DND-41 (cell line): ENCODE measurements at regions not wholly inside any gene's neighbourhood (a gene's known extent, or its start where the extent isn't known, plus 50 kb on each side); places are given as distances from the start of the nearest gene placed in this dataset.
"Not testable (repeated sequence)": the region's sequence is repeated elsewhere in the genome, so short reads cannot be mapped to it uniquely, and the experiment has no call there.

Source experiments
- ATAC-seq: fragments of 200-7000 bp; cut with Tn5 transposase; 3 replicates; pipeline ENCODE4 v1.9.1; 2021; ENCODE audit warnings: low read depth; ENCODE audit not compliant: insufficient read depth
- DNase-seq: peaks from one replicate; pipeline ENCODE4 v3.0.0-alpha.2; 2020
- H2AFZ ChIP-seq: 2 replicates; pipeline ENCODE4 v1.6.0; 2012; ENCODE audit warnings: low read depth, low read length
- H3K27ac ChIP-seq: 2 replicates; pipeline ENCODE4 v1.5.1; 2012; ENCODE audit warnings: low read length, inconsistent platforms
- H3K27me3 ChIP-seq: fragments of 200-600 bp; sonication (generic); 2 replicates; pipeline ENCODE4 v1.6.0; 2012; ENCODE audit warnings: low read length, mild to moderate bottlenecking, inconsistent platforms; ENCODE audit not compliant: insufficient read depth, poor library complexity
- H3K36me3 ChIP-seq: 2 replicates; pipeline ENCODE4 v1.5.1; 2012; ENCODE audit warnings: low read length, inconsistent platforms; ENCODE audit not compliant: insufficient read depth
- H3K4me1 ChIP-seq: 2 replicates; pipeline ENCODE4 v1.5.1; 2012; ENCODE audit warnings: mild to moderate bottlenecking, low read length; ENCODE audit not compliant: insufficient read depth
- H3K4me2 ChIP-seq: 2 replicates; pipeline ENCODE4 v1.6.0; 2012; ENCODE audit warnings: mild to moderate bottlenecking, moderate library complexity, low read length, inconsistent platforms; ENCODE audit not compliant: insufficient read depth
- H3K4me3 ChIP-seq, 2 experiments: fragments of 200-600 bp in 1 of 2; shearing (Covaris generic) in 1 of 2; 2 replicates each; pipeline ENCODE4 v1.5.1; 2012 to 2016; ENCODE audit warnings: inconsistent platforms in 2 of 2, low read length in 2 of 2, mild to moderate bottlenecking in 2 of 2, low read depth in 1 of 2, moderate library complexity in 1 of 2
- H3K79me2 ChIP-seq: 2 replicates; pipeline ENCODE4 v1.6.0; 2012; ENCODE audit warnings: low read length, inconsistent platforms; ENCODE audit not compliant: insufficient read depth
- H3K9ac ChIP-seq: 2 replicates; pipeline ENCODE4 v1.6.0; 2012; ENCODE audit warnings: low read depth, mild to moderate bottlenecking, inconsistent platforms, low read length, moderate library complexity
- H3K9me3 ChIP-seq: 2 replicates; pipeline ENCODE4 v1.5.1; 2012; ENCODE audit warnings: low read length, moderate library complexity, mild to moderate bottlenecking, inconsistent platforms; ENCODE audit not compliant: insufficient read depth, severe bottlenecking
- H4K20me1 ChIP-seq: 2 replicates; pipeline ENCODE4 v1.6.0; 2012; ENCODE audit warnings: low read length; ENCODE audit not compliant: insufficient read depth
- EZH2 ChIP-seq: IDR thresholded peaks from 3 replicates; pipeline ENCODE4 v1.6.1; 2012; ENCODE audit warnings: borderline replicate concordance, low read depth, mild to moderate bottlenecking, moderate library complexity, low read length, inconsistent platforms; ENCODE audit not compliant: severe bottlenecking
- TF ChIP-seq, protein P1 (sequence below): IDR thresholded peaks from 2 replicates; pipeline ENCODE4 v1.5.1; 2012; ENCODE audit warnings: borderline replicate concordance, low read length, moderate library complexity, mild to moderate bottlenecking; ENCODE audit not compliant: poor library complexity, severe bottlenecking; ENCODE audit errors: extremely low read depth

DNA sequence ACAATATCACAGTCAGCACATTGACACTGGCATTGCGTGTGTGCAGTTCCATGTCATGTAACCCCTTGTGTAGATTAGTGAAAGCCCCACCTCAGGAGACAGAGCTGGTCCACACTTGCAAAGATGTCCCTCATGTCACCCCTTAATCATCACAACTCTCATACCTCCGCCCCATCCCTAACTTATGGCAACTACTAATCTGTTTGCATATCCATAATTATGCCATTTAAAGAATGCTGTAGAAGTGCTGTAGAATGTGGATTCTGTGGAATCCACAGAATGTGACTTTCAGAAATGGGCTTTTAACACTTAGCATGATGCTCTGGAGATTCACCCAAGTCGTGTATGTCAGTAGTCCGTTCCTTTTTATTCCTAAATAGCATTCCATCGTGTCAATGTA lies 102.8 kb upstream of the VSTM2A start:
- ATAC-seq: no peak
- Histone ChIP-seq H3K79me2 (no peaks in the 10 kb centered on the region), H3K27ac (no peak overlapping the region), H3K4me3 (no peak overlapping the region), H3K36me3 (no peaks in the 10 kb centered on the region), H2AFZ (no peak overlapping the region), H3K27me3 (no peaks in the 10 kb centered on the region), H3K4me2 (no peak overlapping the region), H3K9me3 (no peaks in the 10 kb centered on the region), H4K20me1 (no peaks in the 10 kb centered on the region), H3K9ac (no peak overlapping the region), H3K4me1 (no peaks in the 10 kb centered on the region)
- TF ChIP-seq, protein P1, sequence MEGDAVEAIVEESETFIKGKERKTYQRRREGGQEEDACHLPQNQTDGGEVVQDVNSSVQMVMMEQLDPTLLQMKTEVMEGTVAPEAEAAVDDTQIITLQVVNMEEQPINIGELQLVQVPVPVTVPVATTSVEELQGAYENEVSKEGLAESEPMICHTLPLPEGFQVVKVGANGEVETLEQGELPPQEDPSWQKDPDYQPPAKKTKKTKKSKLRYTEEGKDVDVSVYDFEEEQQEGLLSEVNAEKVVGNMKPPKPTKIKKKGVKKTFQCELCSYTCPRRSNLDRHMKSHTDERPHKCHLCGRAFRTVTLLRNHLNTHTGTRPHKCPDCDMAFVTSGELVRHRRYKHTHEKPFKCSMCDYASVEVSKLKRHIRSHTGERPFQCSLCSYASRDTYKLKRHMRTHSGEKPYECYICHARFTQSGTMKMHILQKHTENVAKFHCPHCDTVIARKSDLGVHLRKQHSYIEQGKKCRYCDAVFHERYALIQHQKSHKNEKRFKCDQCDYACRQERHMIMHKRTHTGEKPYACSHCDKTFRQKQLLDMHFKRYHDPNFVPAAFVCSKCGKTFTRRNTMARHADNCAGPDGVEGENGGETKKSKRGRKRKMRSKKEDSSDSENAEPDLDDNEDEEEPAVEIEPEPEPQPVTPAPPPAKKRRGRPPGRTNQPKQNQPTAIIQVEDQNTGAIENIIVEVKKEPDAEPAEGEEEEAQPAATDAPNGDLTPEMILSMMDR: no peak
- TF ChIP-seq EZH2: no peak
- DNase-seq: no peak

DNA sequence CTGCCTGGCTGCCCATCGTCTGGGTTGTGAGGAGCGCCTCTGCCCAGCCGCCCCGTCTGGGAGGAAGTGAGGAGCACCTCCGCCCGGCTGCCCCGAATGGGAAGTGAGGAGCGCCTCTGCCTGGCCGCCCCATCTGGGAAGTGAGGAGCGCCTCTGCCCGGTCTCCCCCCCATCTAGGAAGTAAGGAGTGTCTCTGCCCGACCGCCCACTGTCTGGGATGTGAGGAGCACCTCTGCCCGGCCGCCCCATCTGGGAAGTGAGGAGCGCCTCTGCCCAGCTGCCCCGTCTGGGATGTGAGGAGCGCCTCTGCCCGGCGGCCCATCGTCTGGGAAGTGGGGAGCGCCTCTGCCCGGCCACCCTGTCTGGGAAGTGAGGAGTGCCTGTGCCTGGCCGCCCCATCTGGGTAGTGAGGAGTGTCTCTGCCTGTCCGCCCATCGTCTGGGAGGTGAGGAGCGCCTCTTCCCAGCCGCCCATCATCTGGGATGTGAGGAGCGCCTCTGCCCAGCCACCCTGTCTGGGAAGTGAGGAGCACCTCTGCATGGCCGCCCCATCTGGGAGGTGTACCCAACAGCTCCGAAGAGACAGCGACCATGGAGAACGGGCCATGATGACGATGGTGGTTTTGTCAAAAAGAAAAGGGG lies 98.0 kb upstream of the VSTM2A start:
- not testable (repeated sequence) for DNase-seq, H3K27ac ChIP-seq, H3K36me3 ChIP-seq, H4K20me1 ChIP-seq, H3K4me1 ChIP-seq, H3K4me3 ChIP-seq, H3K9me3 ChIP-seq, ATAC-seq, H3K79me2 ChIP-seq, H3K4me2 ChIP-seq, H2AFZ ChIP-seq, H3K27me3 ChIP-seq, H3K9ac ChIP-seq

DNA sequence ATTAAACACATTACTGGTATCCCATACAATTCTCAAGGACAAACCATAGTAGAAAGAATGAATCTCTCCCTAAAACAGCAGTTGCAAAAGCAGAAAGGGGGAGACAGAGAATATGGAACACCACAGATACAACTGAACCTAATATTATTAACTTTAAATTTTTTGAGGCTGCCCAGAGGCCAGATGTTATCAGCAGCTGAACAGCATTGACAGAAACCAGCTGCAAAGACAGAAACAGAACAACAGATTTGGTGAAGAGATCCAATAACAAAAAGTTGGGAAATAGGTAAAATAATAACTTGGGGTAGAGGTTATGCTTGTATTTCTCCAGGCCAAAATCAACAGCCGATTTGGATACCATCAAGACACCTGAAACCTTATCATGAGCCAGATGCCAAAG lies 89.0 kb upstream of the VSTM2A start:
- ATAC-seq, H3K4me2 ChIP-seq, H3K4me3 ChIP-seq, H3K27ac ChIP-seq, H4K20me1 ChIP-seq, H3K27me3 ChIP-seq, H3K9me3 ChIP-seq, H3K4me1 ChIP-seq, DNase-seq, H3K9ac ChIP-seq, H3K79me2 ChIP-seq, H3K36me3 ChIP-seq, H2AFZ ChIP-seq: not testable (repeated sequence)

DNA sequence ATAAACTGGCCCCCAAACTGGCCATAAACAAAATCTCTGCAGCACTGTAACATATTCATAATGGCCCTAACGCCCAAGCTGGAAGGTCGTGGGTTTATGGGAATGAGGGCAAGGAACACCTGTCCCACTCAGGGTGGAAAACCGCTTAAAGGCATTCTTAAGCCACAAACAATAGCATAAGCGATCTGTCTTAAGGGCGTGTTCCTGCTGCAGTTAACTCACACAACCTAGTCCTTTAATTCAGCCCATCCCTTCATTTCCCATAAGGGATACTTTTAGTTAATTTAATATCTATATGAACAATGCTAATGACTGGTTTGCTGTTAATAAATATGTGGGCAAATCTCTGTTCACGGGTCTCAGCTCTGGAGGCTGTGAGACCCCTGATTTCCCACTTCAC lies 87.5 kb upstream of the VSTM2A start:
- H3K27me3 ChIP-seq, H3K9ac ChIP-seq, H3K4me2 ChIP-seq, H3K36me3 ChIP-seq, H3K4me1 ChIP-seq, H4K20me1 ChIP-seq, H3K4me3 ChIP-seq, H3K79me2 ChIP-seq, H2AFZ ChIP-seq, H3K27ac ChIP-seq, ATAC-seq, DNase-seq: not testable (repeated sequence)
- H3K9me3 ChIP-seq: peaks cover 13% of the 10 kb centered on the region

DNA sequence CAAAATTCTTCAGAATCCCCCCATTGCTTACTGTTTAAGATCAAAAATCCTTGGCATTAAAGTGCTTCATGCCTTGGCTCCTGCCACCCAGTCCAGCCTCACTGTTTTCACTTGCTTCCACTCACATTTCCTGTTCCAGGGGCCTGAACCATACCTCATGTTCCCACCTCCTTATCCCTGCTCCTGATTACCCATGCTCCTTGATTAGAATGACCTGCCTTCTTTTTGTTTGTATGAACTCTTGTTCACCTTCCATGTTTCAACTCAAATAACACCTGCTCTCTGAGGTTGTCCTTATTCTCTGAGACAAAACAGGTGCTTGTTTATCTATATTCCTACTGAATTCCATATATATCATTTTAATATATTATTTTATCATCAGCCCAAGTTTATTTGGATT lies 77.1 kb upstream of the VSTM2A start:
- H3K4me2 ChIP-seq: no peak overlapping the region
- ATAC-seq: no peak

More for the DNA sequence above, 77.1 kb upstream of the VSTM2A start:
- Histone ChIP-seq H3K79me2 (no peaks in the 10 kb centered on the region), H3K27me3 (no peaks in the 10 kb centered on the region), H3K36me3 (no peaks in the 10 kb centered on the region), H3K4me1 (no peaks in the 10 kb centered on the region), H2AFZ (no peak overlapping the region), H3K9ac (no peak overlapping the region), H3K4me3 (no peak overlapping the region), H3K9me3 (no peaks in the 10 kb centered on the region), H3K27ac (no peak overlapping the region), H4K20me1 (no peaks in the 10 kb centered on the region)
- DNase-seq: no peak
- TF ChIP-seq, protein P1: no peak
- TF ChIP-seq EZH2: no peak
